ENCODE measurements at regions not wholly inside any gene's neighbourhood (a gene's known extent, or its start where the extent isn't known, plus 50 kb on each side); places are given as distances from the start of the nearest gene placed in this dataset.

DNA sequence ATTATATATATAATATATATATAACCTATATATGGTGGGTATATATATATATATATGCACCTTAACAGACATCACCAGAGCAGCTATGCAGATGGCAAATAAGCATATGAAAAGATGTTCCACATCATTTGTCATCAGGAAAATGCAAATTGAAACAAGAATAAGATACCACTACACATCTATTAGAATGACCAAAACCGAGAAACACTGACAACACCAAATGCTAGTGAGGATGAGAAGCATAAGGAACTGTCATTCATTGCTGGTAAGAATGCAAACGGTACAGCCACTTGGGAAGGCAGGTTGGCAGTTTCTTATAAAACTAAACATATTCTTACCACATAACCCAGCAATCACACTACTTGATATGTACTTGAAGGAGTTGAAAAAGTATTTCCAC lies 219.8 kb upstream of the PRMT6 start:
- TF ChIP-seq POLR2A (IDR thresholded peaks at IDR 0.05; ENCODE audit: low read depth, low read length) (no peak), POLR2AphosphoS5 (IDR thresholded peaks at IDR 0.05; ENCODE audit: low read depth, low read length) (no peak), TAF1 (IDR thresholded peaks at IDR 0.05; ENCODE audit: low read depth, low read length) (no peak), SPI1 (IDR thresholded peaks at IDR 0.05; ENCODE audit: low read depth, low read length) (no peak), PAX5 (IDR thresholded peaks at IDR 0.05; ENCODE audit: insufficient read depth, low read length, severe bottlenecking) (no peak)
